ENCODE measurements at regions not wholly inside any gene's neighbourhood (a gene's known extent, or its start where the extent isn't known, plus 50 kb on each side); places are given as distances from the start of the nearest gene placed in this dataset.

GRCh38 chr12:84676787-84677186, 235.8 kb downstream of the SLC6A15 start:
- no peak overlapping the region for H3K4me3 ChIP-seq
- no peaks in the 10 kb centered on the region for H3K9me3 ChIP-seq
- H3K27me3 ChIP-seq: no peaks in the 10 kb centered on the region
- H3K4me1 ChIP-seq: no peaks in the 10 kb centered on the region
- no peaks in the 10 kb centered on the region for H3K36me3 ChIP-seq
- TF ChIP-seq, protein P1, sequence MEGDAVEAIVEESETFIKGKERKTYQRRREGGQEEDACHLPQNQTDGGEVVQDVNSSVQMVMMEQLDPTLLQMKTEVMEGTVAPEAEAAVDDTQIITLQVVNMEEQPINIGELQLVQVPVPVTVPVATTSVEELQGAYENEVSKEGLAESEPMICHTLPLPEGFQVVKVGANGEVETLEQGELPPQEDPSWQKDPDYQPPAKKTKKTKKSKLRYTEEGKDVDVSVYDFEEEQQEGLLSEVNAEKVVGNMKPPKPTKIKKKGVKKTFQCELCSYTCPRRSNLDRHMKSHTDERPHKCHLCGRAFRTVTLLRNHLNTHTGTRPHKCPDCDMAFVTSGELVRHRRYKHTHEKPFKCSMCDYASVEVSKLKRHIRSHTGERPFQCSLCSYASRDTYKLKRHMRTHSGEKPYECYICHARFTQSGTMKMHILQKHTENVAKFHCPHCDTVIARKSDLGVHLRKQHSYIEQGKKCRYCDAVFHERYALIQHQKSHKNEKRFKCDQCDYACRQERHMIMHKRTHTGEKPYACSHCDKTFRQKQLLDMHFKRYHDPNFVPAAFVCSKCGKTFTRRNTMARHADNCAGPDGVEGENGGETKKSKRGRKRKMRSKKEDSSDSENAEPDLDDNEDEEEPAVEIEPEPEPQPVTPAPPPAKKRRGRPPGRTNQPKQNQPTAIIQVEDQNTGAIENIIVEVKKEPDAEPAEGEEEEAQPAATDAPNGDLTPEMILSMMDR (IDR thresholded peaks at IDR 0.05): no peak
- no peak for TF ChIP-seq EP300 (IDR thresholded peaks at IDR 0.05; ENCODE audit: low read depth)
- TF ChIP-seq POLR2AphosphoS5 (IDR thresholded peaks at IDR 0.05): no peak
- TF ChIP-seq POLR2A (IDR thresholded peaks at IDR 0.05): no peak
- H3K27ac ChIP-seq: no peak overlapping the region
- in situ Hi-C loops (cut with MboI; ENCODE audit: low pct_ligation_motif_present in 1 of 4, low pct_unique_long_range_greater_than_20kb in 1 of 4, low sequenced_read_pairs in 3 of 4) (no loop called here), intact Hi-C loops (cut with DNase I; ENCODE audit: low total_unique reads) (no loop called here)
- no peak for DNase-seq

- no peaks in the 10 kb centered on the region for H3K4me1 ChIP-seq
- no peaks in the 10 kb centered on the region for H3K27me3 ChIP-seq
Observed at GRCh38 chr12:84661786-84662185, 250.8 kb downstream of the SLC6A15 start.

GRCh38 chr12:84660139-84660538, 252.5 kb downstream of the SLC6A15 start:
- Histone ChIP-seq H3K4me1 (no peaks in the 10 kb centered on the region), H3K9me3 (no peaks in the 10 kb centered on the region), H3K36me3 (no peaks in the 10 kb centered on the region), H3K27me3 (no peaks in the 10 kb centered on the region), H3K4me3 (no peak overlapping the region), H3K27ac (no peak overlapping the region)
- no peak for TF ChIP-seq EP300 (IDR thresholded peaks at IDR 0.05; ENCODE audit: low read depth)
- TF ChIP-seq POLR2AphosphoS5 (IDR thresholded peaks at IDR 0.05): no peak
- TF ChIP-seq, protein P1 (IDR thresholded peaks at IDR 0.05): no peak
- no peak for TF ChIP-seq POLR2A (IDR thresholded peaks at IDR 0.05)
- DNase-seq: no peak
- intact Hi-C loops (cut with DNase I; ENCODE audit: low total_unique reads): no loop called here
- in situ Hi-C loops (cut with MboI; ENCODE audit: low pct_ligation_motif_present in 1 of 4, low pct_unique_long_range_greater_than_20kb in 1 of 4, low sequenced_read_pairs in 3 of 4): no loop called here
- 44 to 50% methylated on average over 1 of the region's 1 CpG for WGBS, 2 donors (ENCODE audit: low coverage in 1 of 2)

More at GRCh38 chr12:84661786-84662185, 250.8 kb downstream of the SLC6A15 start:
- H3K36me3 ChIP-seq: no peaks in the 10 kb centered on the region
- no peak overlapping the region for H3K27ac ChIP-seq
- TF ChIP-seq, protein P1 (IDR thresholded peaks at IDR 0.05): no peak
- TF ChIP-seq EP300 (IDR thresholded peaks at IDR 0.05; ENCODE audit: low read depth) (no peak), POLR2A (IDR thresholded peaks at IDR 0.05) (no peak), POLR2AphosphoS5 (IDR thresholded peaks at IDR 0.05) (no peak)
- in situ Hi-C loops (cut with MboI; ENCODE audit: low pct_ligation_motif_present in 1 of 4, low pct_unique_long_range_greater_than_20kb in 1 of 4, low sequenced_read_pairs in 3 of 4) (no loop called here), intact Hi-C loops (cut with DNase I; ENCODE audit: low total_unique reads) (no loop called here)
- H3K9me3 ChIP-seq: no peaks in the 10 kb centered on the region
- no peak for DNase-seq
- no peak overlapping the region for H3K4me3 ChIP-seq

- in situ Hi-C loops (cut with MboI; ENCODE audit: low pct_ligation_motif_present in 1 of 4, low pct_unique_long_range_greater_than_20kb in 1 of 4, low sequenced_read_pairs in 3 of 4) (no loop called here), intact Hi-C loops (cut with DNase I; ENCODE audit: low total_unique reads) (no loop called here)
- H3K27ac ChIP-seq: no peak overlapping the region
- H3K9me3 ChIP-seq: no peaks in the 10 kb centered on the region
- no peaks in the 10 kb centered on the region for H3K27me3 ChIP-seq
- TF ChIP-seq POLR2A (IDR thresholded peaks at IDR 0.05): no peak
- no peak for TF ChIP-seq POLR2AphosphoS5 (IDR thresholded peaks at IDR 0.05)
- no peak for TF ChIP-seq EP300 (IDR thresholded peaks at IDR 0.05; ENCODE audit: low read depth)
- TF ChIP-seq, protein P1 (IDR thresholded peaks at IDR 0.05): no peak
- no peak overlapping the region for H3K4me3 ChIP-seq
- 41% methylated on average over 2 of the region's 2 CpGs; no CpG with 5 or more reads in 1 of the 2 donors for WGBS, 2 donors (ENCODE audit: low coverage in 1 of 2)
- no peak for DNase-seq
- H3K36me3 ChIP-seq: no peaks in the 10 kb centered on the region
- no peaks in the 10 kb centered on the region for H3K4me1 ChIP-seq
Observed at GRCh38 chr12:84658877-84659276, 253.7 kb downstream of the SLC6A15 start.
